Lung (tissue), 11 donors: ENCODE measurements at regions not wholly inside any gene's neighbourhood (a gene's known extent, or its start where the extent isn't known, plus 50 kb on each side); places are given as distances from the start of the nearest gene placed in this dataset.

ENCODE experiments used
- ATAC-seq: fragments of 200-7000 bp; cut with Tn5 transposase; one replicate; pipeline ENCODE4 v1.9.1; 2020; ENCODE audit warnings: moderate number of reproducible peaks; ENCODE audit not compliant: insufficient read depth, low FRiP score
- DNase-seq, 3 donors: peaks; one replicate each; pipeline ENCODE4 v3.0.0-alpha.2; 2013 to 2017
- H3K27ac ChIP-seq, 2 donors: one replicate each; pipeline ENCODE4 v1.5.1; 2013; ENCODE audit warnings: mild to moderate bottlenecking in 2 of 2, moderate library complexity in 2 of 2, control low read depth in 1 of 2, inconsistent platforms in 1 of 2, low read depth in 1 of 2, low read length in 1 of 2
- H3K27me3 ChIP-seq, 3 donors: one replicate each; pipeline ENCODE4 v1.5.1; 2013; ENCODE audit warnings: low read length in 2 of 3; ENCODE audit not compliant: control insufficient read depth in 3 of 3, insufficient read depth in 3 of 3
- H3K36me3 ChIP-seq, 4 donors: one replicate each; pipeline ENCODE4 v1.5.1; 2013; ENCODE audit warnings: low read length in 4 of 4, mild to moderate bottlenecking in 1 of 4, moderate library complexity in 1 of 4; ENCODE audit not compliant: control insufficient read depth in 4 of 4, insufficient read depth in 4 of 4
- H3K4me1 ChIP-seq, 5 donors: one replicate each; pipeline ENCODE4 v1.5.1; 2013; ENCODE audit warnings: low read length in 5 of 5, mild to moderate bottlenecking in 2 of 5, moderate library complexity in 1 of 5; ENCODE audit not compliant: control insufficient read depth in 5 of 5, insufficient read depth in 5 of 5
- H3K4me3 ChIP-seq: one replicate; pipeline ENCODE4 v1.5.1; 2013; ENCODE audit warnings: mild to moderate bottlenecking, control low read depth, moderate library complexity
- H3K9ac ChIP-seq, 2 donors: one replicate each; pipeline ENCODE4 v1.5.1; 2013; ENCODE audit warnings: low read length in 2 of 2, control low read depth in 1 of 2; ENCODE audit not compliant: insufficient read depth in 1 of 2
- H3K9me3 ChIP-seq, 4 donors: one replicate each; pipeline ENCODE4 v1.5.1; 2013; ENCODE audit warnings: low read length in 3 of 4, mild to moderate bottlenecking in 1 of 4, moderate library complexity in 1 of 4; ENCODE audit not compliant: control insufficient read depth in 4 of 4, insufficient read depth in 3 of 4
- CTCF ChIP-seq: IDR thresholded peaks from 2 replicates; pipeline ENCODE4 v1.5.1; 2012; ENCODE audit warnings: mild to moderate bottlenecking; ENCODE audit errors: control extremely low read depth, extremely low read depth
- WGBS, 2 donors: extraction: QIAGEN DNeasy Blood & Tissue Kit; methylation state at CpG; one replicate each; pipeline ENCODE4 v1.1.7; 2013; 5-methylcytosine and 5-hydroxymethylcytosine counted together
- donor health status: control.
- donor health status: control.
- donor health status: Bipolar disorder and iron deficiency.
- donor health status: healthy.
- donor health status: DM: yes; HTN: yes; CAD: no.

GRCh38 chr17:34765291-34765690, 185.9 kb downstream of the TMEM132E start:
- H3K27me3 ChIP-seq, result peaks cover 0 to 2% (median 0%) of the 10 kb centered on the region in 3 donors
- DNase-seq (no peak), ATAC-seq (no peak)
- no peaks in the 10 kb centered on the region for H3K4me1 ChIP-seq
- peaks cover 0 to 4% (median 0%) of the 10 kb centered on the region in 4 donors for H3K9me3 ChIP-seq
- 87 to 90% methylated on average over 5 of the region's 5 CpGs for whole genome bisulfite sequencing, 2 donors
- no peak for TF ChIP-seq CTCF
- H3K4me3 ChIP-seq, result no peak overlapping the region
- H3K36me3 ChIP-seq, result no peaks in the 10 kb centered on the region
- no peak overlapping the region for H3K27ac ChIP-seq
- H3K9ac ChIP-seq, result no peak overlapping the region

GRCh38 chr17:34764716-34765115, 185.3 kb downstream of the TMEM132E start:
- no peak for TF ChIP-seq CTCF
- no peaks in the 10 kb centered on the region for H3K36me3 ChIP-seq
- peaks cover 0 to 2% (median 0%) of the 10 kb centered on the region in 3 donors for H3K27me3 ChIP-seq
- H3K4me3 ChIP-seq, result no peak overlapping the region
- H3K4me1 ChIP-seq, result no peaks in the 10 kb centered on the region
- peaks cover 0 to 4% (median 0%) of the 10 kb centered on the region in 4 donors for H3K9me3 ChIP-seq
- no peak for DNase-seq
- ATAC-seq, result no peak
- WGBS, 2 donors, result 47 to 48% methylated on average over 3 of the region's 3 CpGs
- no peak overlapping the region for H3K27ac ChIP-seq
- no peak overlapping the region for H3K9ac ChIP-seq

GRCh38 chr17:34763728-34764665, 184.6 kb downstream of the TMEM132E start:
- Histone ChIP-seq H3K4me3 (no peak overlapping the region), H3K4me1 (no peaks in the 10 kb centered on the region), H3K9ac (no peak overlapping the region), H3K27ac (no peak overlapping the region), H3K27me3 (peaks cover 0 to 2% (median 0%) of the 10 kb centered on the region in 3 donors), H3K36me3 (no peaks in the 10 kb centered on the region), H3K9me3 (peaks cover 0 to 4% (median 0%) of the 10 kb centered on the region in 4 donors)
- DNase-seq (no peak), ATAC-seq (no peak)
- WGBS, 2 donors, result 70 to 73% methylated on average over 7 of the region's 7 CpGs
- no peak for TF ChIP-seq CTCF
